Naive thymus-derived CD8-positive, alpha-beta T cell (primary cell): ENCODE measurements at regions not wholly inside any gene's neighbourhood (a gene's known extent, or its start where the extent isn't known, plus 50 kb on each side); places are given as distances from the start of the nearest gene placed in this dataset.

Source experiments
- ATAC-seq, 2 donors: fragments of 150-1000 bp; cut with Tn5 transposase in 1 of 2; sonication (Bioruptor Pico), chemical (Tn5 transposase) in 1 of 2; 1 replicate in 1 of 2; 2 replicates in 1 of 2; pipeline ENCODE4 v1.10.0; 2021; ENCODE audit warnings: mild to moderate bottlenecking in 2 of 2, moderate library complexity in 2 of 2
- POLR2A ChIA-PET: fragments of 350-600 bp; sonication (Branson Sonifier 250); formaldehyde crosslinking; loops from one replicate; lab custom pipeline; 2021; ENCODE audit warnings: antibody characterized with exemption; lab: Charles Lee
- DNase-seq, 10 donors: peaks; one replicate each; pipeline versions ENCODE4 v3.0.0 to v3.0.0-alpha.2; 2020 to 2022
- H3K27ac Mint-ChIP-seq, 10 donors: one replicate each; pipeline ENCODE4 v1.8.0; 2020 to 2022; ENCODE audit warnings: mild to moderate bottlenecking in 10 of 10, mixed read lengths in 10 of 10, moderate library complexity in 4 of 10, inconsistent platforms in 1 of 10
- H3K27me3 Mint-ChIP-seq, 5 donors: one replicate each; pipeline ENCODE4 v1.8.0; 2021 to 2022; ENCODE audit warnings: mixed read lengths in 5 of 5
- H3K36me3 Mint-ChIP-seq, 3 donors: one replicate each; pipeline ENCODE4 v1.8.0; 2020 to 2022; ENCODE audit warnings: mixed read lengths in 3 of 3, mild to moderate bottlenecking in 2 of 3, inconsistent platforms in 1 of 3
- H3K4me1 Mint-ChIP-seq, 4 donors: one replicate each; pipeline ENCODE4 v1.8.0; 2021 to 2022; ENCODE audit warnings: mixed read lengths in 4 of 4
- H3K4me3 Mint-ChIP-seq, 10 donors: one replicate each; pipeline ENCODE4 v1.8.0; 2020 to 2022; ENCODE audit warnings: mild to moderate bottlenecking in 10 of 10, mixed read lengths in 10 of 10, moderate library complexity in 6 of 10, inconsistent platforms in 1 of 10
- H3K9me3 Mint-ChIP-seq, 9 donors: one replicate each; pipeline ENCODE4 v1.8.0; 2020 to 2022; ENCODE audit warnings: mixed read lengths in 9 of 9, mild to moderate bottlenecking in 3 of 9, inconsistent platforms in 1 of 9, moderate library complexity in 1 of 9

GRCh38 chr18:28582724-28583123 is 405.8 kb upstream of the CDH2 start:
- POLR2A ChIA-PET, result no interaction called here
- H3K9me3 Mint-ChIP-seq, result peaks cover 0 to 25% (median 5%) of the 10 kb centered on the region in 9 donors
- DNase-seq, result no peak
- no peak overlapping the region for H3K27ac Mint-ChIP-seq
- H3K4me1 Mint-ChIP-seq, result no peaks in the 10 kb centered on the region
- no peaks in the 10 kb centered on the region for H3K36me3 Mint-ChIP-seq
- no peak overlapping the region for H3K4me3 Mint-ChIP-seq
- no peaks in the 10 kb centered on the region for H3K27me3 Mint-ChIP-seq
- no peak for ATAC-seq

- Mint-ChIP-seq H3K27me3 (no peaks in the 10 kb centered on the region), H3K4me1 (no peaks in the 10 kb centered on the region), H3K9me3 (peaks cover 0 to 16% (median 5%) of the 10 kb centered on the region in 9 donors), H3K4me3 (no peak overlapping the region), H3K27ac (no peak overlapping the region), H3K36me3 (no peaks in the 10 kb centered on the region)
- DNase-seq (no peak), ATAC-seq (no peak)
- POLR2A ChIA-PET, result no interaction called here
Observed at GRCh38 chr18:28581521-28582071, 404.7 kb upstream of the CDH2 start.

GRCh38 chr18:28576941-28577340 is 400.0 kb upstream of the CDH2 start:
- H3K9me3 Mint-ChIP-seq, result peaks cover 0 to 32% (median 5%) of the 10 kb centered on the region in 9 donors
- H3K36me3 Mint-ChIP-seq, result peaks cover 0 to 5% (median 0%) of the 10 kb centered on the region in 3 donors
- no peaks in the 10 kb centered on the region for H3K27me3 Mint-ChIP-seq
- H3K4me3 Mint-ChIP-seq, result no peak overlapping the region
- POLR2A ChIA-PET, result no interaction called here
- no peak for DNase-seq
- no peak for ATAC-seq
- no peaks in the 10 kb centered on the region for H3K4me1 Mint-ChIP-seq
- H3K27ac Mint-ChIP-seq, result no peak overlapping the region

- Mint-ChIP-seq H3K27ac (no peak overlapping the region), H3K4me3 (no peak overlapping the region)
- no peak for DNase-seq
Observed at GRCh38 chr18:28575123-28575522, 398.2 kb upstream of the CDH2 start.

GRCh38 chr18:28574175-28574574 is 397.2 kb upstream of the CDH2 start:
- H3K4me1 Mint-ChIP-seq, result no peaks in the 10 kb centered on the region
- H3K9me3 Mint-ChIP-seq, result peaks cover 0 to 20% (median 5%) of the 10 kb centered on the region in 9 donors
- H3K27me3 Mint-ChIP-seq, result no peaks in the 10 kb centered on the region
- H3K27ac Mint-ChIP-seq, result no peak overlapping the region
- DNase-seq, result no peak
- peaks cover 0 to 5% (median 0%) of the 10 kb centered on the region in 3 donors for H3K36me3 Mint-ChIP-seq
- POLR2A ChIA-PET, result no interaction called here
- ATAC-seq, result no peak
- H3K4me3 Mint-ChIP-seq, result no peak overlapping the region

More at GRCh38 chr18:28575123-28575522, 398.2 kb upstream of the CDH2 start:
- Mint-ChIP-seq H3K4me1 (no peaks in the 10 kb centered on the region), H3K36me3 (peaks cover 0 to 5% (median 0%) of the 10 kb centered on the region in 3 donors), H3K27me3 (no peaks in the 10 kb centered on the region), H3K9me3 (peaks cover 0 to 29% (median 7%) of the 10 kb centered on the region in 9 donors)
- POLR2A ChIA-PET, result no interaction called here
- ATAC-seq, result no peak

GRCh38 chr18:28571929-28572328 is 395.0 kb upstream of the CDH2 start:
- H3K4me3 Mint-ChIP-seq, result no peak overlapping the region

GRCh38 chr18:28560331-28560730 is 383.4 kb upstream of the CDH2 start:
- Mint-ChIP-seq H3K4me1 (no peaks in the 10 kb centered on the region), H3K27ac (no peak overlapping the region), H3K27me3 (no peaks in the 10 kb centered on the region), H3K4me3 (no peak overlapping the region), H3K36me3 (no peaks in the 10 kb centered on the region), H3K9me3 (peaks cover 0 to 10% (median 7%) of the 10 kb centered on the region in 9 donors)
- no peak for ATAC-seq
- POLR2A ChIA-PET, result no interaction called here
- no peak for DNase-seq

More at GRCh38 chr18:28571929-28572328, 395.0 kb upstream of the CDH2 start:
- no peak overlapping the region for H3K27ac Mint-ChIP-seq
- no peaks in the 10 kb centered on the region for H3K4me1 Mint-ChIP-seq
- ATAC-seq, result no peak
- H3K36me3 Mint-ChIP-seq, result peaks cover 0 to 5% (median 0%) of the 10 kb centered on the region in 3 donors
- POLR2A ChIA-PET, result no interaction called here
- peaks cover 0 to 20% (median 6%) of the 10 kb centered on the region in 9 donors for H3K9me3 Mint-ChIP-seq
- no peak for DNase-seq
- no peaks in the 10 kb centered on the region for H3K27me3 Mint-ChIP-seq

GRCh38 chr18:28559511-28559910 is 382.6 kb upstream of the CDH2 start:
- peaks cover 0 to 13% (median 7%) of the 10 kb centered on the region in 9 donors for H3K9me3 Mint-ChIP-seq
- ATAC-seq (no peak), DNase-seq (no peak)
- H3K27ac Mint-ChIP-seq, result no peak overlapping the region
- H3K36me3 Mint-ChIP-seq, result no peaks in the 10 kb centered on the region
- POLR2A ChIA-PET, result no interaction called here
- no peak overlapping the region for H3K4me3 Mint-ChIP-seq
- no peaks in the 10 kb centered on the region for H3K27me3 Mint-ChIP-seq
- no peaks in the 10 kb centered on the region for H3K4me1 Mint-ChIP-seq

- H3K27me3 Mint-ChIP-seq, result no peaks in the 10 kb centered on the region
- no peaks in the 10 kb centered on the region for H3K36me3 Mint-ChIP-seq
- POLR2A ChIA-PET, result no interaction called here
- peaks cover 3 to 41% (median 14%) of the 10 kb centered on the region in 9 donors for H3K9me3 Mint-ChIP-seq
- no peak overlapping the region for H3K4me3 Mint-ChIP-seq
- H3K27ac Mint-ChIP-seq, result no peak overlapping the region
- H3K4me1 Mint-ChIP-seq, result no peaks in the 10 kb centered on the region
- ATAC-seq (no peak), DNase-seq (no peak)
Observed at GRCh38 chr18:28541934-28542333, 365.0 kb upstream of the CDH2 start.

GRCh38 chr18:28541276-28541930 is 364.5 kb upstream of the CDH2 start:
- ATAC-seq (no peak), DNase-seq (no peak)
- Mint-ChIP-seq H3K36me3 (no peaks in the 10 kb centered on the region), H3K4me3 (no peak overlapping the region), H3K4me1 (no peaks in the 10 kb centered on the region), H3K27me3 (no peaks in the 10 kb centered on the region), H3K27ac (no peak overlapping the region), H3K9me3 (peaks cover 3 to 43% (median 14%) of the 10 kb centered on the region in 9 donors)
- POLR2A ChIA-PET, result no interaction called here

- Mint-ChIP-seq H3K36me3 (no peaks in the 10 kb centered on the region), H3K27ac (no peak overlapping the region), H3K9me3 (peaks cover 3 to 32% (median 13%) of the 10 kb centered on the region in 9 donors), H3K4me3 (no peak overlapping the region), H3K4me1 (no peaks in the 10 kb centered on the region), H3K27me3 (no peaks in the 10 kb centered on the region)
- no peak for DNase-seq
- no peak for ATAC-seq
- POLR2A ChIA-PET, result no interaction called here
Observed at GRCh38 chr18:28529644-28530043, 352.7 kb upstream of the CDH2 start.

- H3K27ac Mint-ChIP-seq, result no peak overlapping the region
- no peaks in the 10 kb centered on the region for H3K4me1 Mint-ChIP-seq
- POLR2A ChIA-PET, result no interaction called here
- ATAC-seq, result no peak
- no peaks in the 10 kb centered on the region for H3K27me3 Mint-ChIP-seq
- no peak overlapping the region for H3K4me3 Mint-ChIP-seq
- peaks cover 2 to 23% (median 8%) of the 10 kb centered on the region in 9 donors for H3K9me3 Mint-ChIP-seq
- no peak for DNase-seq
- H3K36me3 Mint-ChIP-seq, result no peaks in the 10 kb centered on the region
Observed at GRCh38 chr18:28526196-28526595, 349.3 kb upstream of the CDH2 start.

GRCh38 chr18:28523758-28524475 is 347.0 kb upstream of the CDH2 start:
- POLR2A ChIA-PET, result no interaction called here
- H3K36me3 Mint-ChIP-seq, result no peaks in the 10 kb centered on the region
- DNase-seq (no peak), ATAC-seq (no peak)
- H3K9me3 Mint-ChIP-seq, result peaks cover 0 to 16% (median 6%) of the 10 kb centered on the region in 9 donors
- H3K27me3 Mint-ChIP-seq, result no peaks in the 10 kb centered on the region
- no peak overlapping the region for H3K4me3 Mint-ChIP-seq
- H3K4me1 Mint-ChIP-seq, result no peaks in the 10 kb centered on the region
- no peak overlapping the region for H3K27ac Mint-ChIP-seq
